GM23248 (cell line): ENCODE measurements at regions not wholly inside any gene's neighbourhood (a gene's known extent, or its start where the extent isn't known, plus 50 kb on each side); places are given as distances from the start of the nearest gene placed in this dataset.
"Not testable (repeated sequence)": the region's sequence is repeated elsewhere in the genome, so short reads cannot be mapped to it uniquely, and the experiment has no call there.

Source experiments
- DNase-seq: peaks from one replicate; pipeline ENCODE4 v3.0.0-alpha.2; 2015
- H2AFZ ChIP-seq: fragments of 200-600 bp; sonication (generic); 2 replicates; pipeline ENCODE4 v1.6.1; 2016; ENCODE audit warnings: antibody characterized with exemption
- H3F3A ChIP-seq: fragments of 200-600 bp; sonication (generic); 2 replicates; pipeline ENCODE4 v1.6.1; 2016; ENCODE audit warnings: mild to moderate bottlenecking, antibody characterized with exemption, mixed run types; ENCODE audit not compliant: insufficient read depth
- H3K27ac ChIP-seq: fragments of 200-600 bp; sonication (generic); 2 replicates; pipeline ENCODE4 v1.5.1; 2016; ENCODE audit warnings: mild to moderate bottlenecking
- H3K27me3 ChIP-seq: fragments of 200-600 bp; sonication (generic); replicated peaks from 2 replicates; pipeline ENCODE4 v1.6.1; 2016; ENCODE audit warnings: mild to moderate bottlenecking; ENCODE audit not compliant: insufficient read depth
- H3K36me3 ChIP-seq: fragments of 200-600 bp; sonication (generic); 2 replicates; pipeline ENCODE4 v1.6.1; 2016; ENCODE audit warnings: low read depth, mild to moderate bottlenecking
- H3K4me1 ChIP-seq: fragments of 200-600 bp; sonication (generic); 2 replicates; pipeline ENCODE4 v1.6.1; 2016; ENCODE audit warnings: mild to moderate bottlenecking; ENCODE audit not compliant: insufficient read depth
- H3K4me2 ChIP-seq: fragments of 200-600 bp; sonication (generic); one replicate; pipeline ENCODE4 v1.6.1; 2016; ENCODE audit warnings: mild to moderate bottlenecking; ENCODE audit not compliant: unreplicated experiment
- H3K4me3 ChIP-seq: fragments of 200-600 bp; sonication (generic); 2 replicates; pipeline ENCODE4 v1.5.1; 2016; ENCODE audit warnings: mild to moderate bottlenecking
- H3K79me2 ChIP-seq: fragments of 200-600 bp; sonication (generic); 2 replicates; pipeline ENCODE4 v1.6.1; 2016; ENCODE audit warnings: mild to moderate bottlenecking; ENCODE audit not compliant: insufficient read depth
- H3K9ac ChIP-seq: fragments of 200-600 bp; sonication (generic); 2 replicates; pipeline ENCODE4 v1.6.1; 2016; ENCODE audit warnings: mild to moderate bottlenecking
- H3K9me2 ChIP-seq: fragments of 200-600 bp; sonication (generic); 2 replicates; pipeline ENCODE4 v1.6.1; 2016; ENCODE audit warnings: mixed run types, mild to moderate bottlenecking, moderate library complexity; ENCODE audit not compliant: insufficient read depth
- H3K9me3 ChIP-seq: fragments of 200-600 bp; sonication (generic); one replicate; pipeline ENCODE4 v1.6.1; 2017; ENCODE audit warnings: low read depth
- H4K20me1 ChIP-seq: fragments of 200-600 bp; sonication (generic); 2 replicates; pipeline ENCODE4 v1.6.0; 2016; ENCODE audit not compliant: insufficient read depth
- EZH2 ChIP-seq: fragments of 200-600 bp; sonication (generic); IDR thresholded peaks from 2 replicates; pipeline ENCODE4 v1.6.1; 2018; ENCODE audit warnings: antibody characterized with exemption, mild to moderate bottlenecking; ENCODE audit not compliant: insufficient read depth, poor library complexity, severe bottlenecking
- EZH2phosphoT487 ChIP-seq: fragments of 200-600 bp; sonication (generic); IDR thresholded peaks from 2 replicates; pipeline ENCODE4 v1.6.1; 2018; ENCODE audit warnings: antibody characterized with exemption, moderate library complexity, mild to moderate bottlenecking, low read depth; ENCODE audit not compliant: insufficient read depth
- WGBS, 2 experiments: methylation state at CpG; one replicate each; pipeline ENCODE4 v1.1.6; 2015 to 2017; ENCODE audit warnings: low lambda C conversion rate in 2 of 2, low coverage in 1 of 2; ENCODE audit errors: missing lambda C conversion rate in 2 of 2; 5-methylcytosine and 5-hydroxymethylcytosine counted together
- in situ Hi-C: fragments of 300-500 bp; cut with MboI; formaldehyde crosslinking; loops from 2 replicates; pipeline ENCODE4 v1.15.0; 2020

DNA sequence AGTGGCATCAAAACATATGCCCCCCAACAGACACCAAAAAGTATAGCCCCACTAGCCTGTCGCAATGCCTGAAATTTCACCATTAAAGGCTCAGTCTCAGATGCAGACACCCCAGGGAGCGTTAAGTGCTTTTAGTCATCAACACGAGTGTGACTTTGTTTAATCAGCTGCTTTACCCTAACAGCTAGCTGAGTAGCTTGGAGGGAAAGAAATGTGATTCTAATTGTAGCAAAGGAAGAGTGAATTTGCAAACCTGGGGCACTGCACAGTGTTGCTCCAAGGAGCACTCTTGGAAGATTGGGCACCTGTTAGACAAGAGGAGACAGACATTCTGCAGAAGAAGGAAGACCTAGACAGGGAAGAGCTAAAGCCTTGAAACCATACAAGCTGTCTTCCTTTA lies 145.1 kb downstream of the BEND2 start:
- 20 to 28% methylated on average over 3 of the region's 3 CpGs for WGBS, 2 experiments
- H3F3A ChIP-seq: no peaks in the 10 kb centered on the region
- no peak overlapping the region for H3K4me2 ChIP-seq
- H3K9me3 ChIP-seq: no peaks in the 10 kb centered on the region
- no peak overlapping the region for H2AFZ ChIP-seq
- TF ChIP-seq EZH2phosphoT487: no peak
- no peak for TF ChIP-seq EZH2
- in situ Hi-C loops: no loop called here
- H3K36me3 ChIP-seq: no peaks in the 10 kb centered on the region
- DNase-seq: no peak
- no peak overlapping the region for H3K4me3 ChIP-seq
- no peak overlapping the region for H3K9ac ChIP-seq
- no peaks in the 10 kb centered on the region for H3K27me3 ChIP-seq
- H3K9me2 ChIP-seq: no peaks in the 10 kb centered on the region
- no peak overlapping the region for H3K27ac ChIP-seq
- H3K79me2 ChIP-seq: no peaks in the 10 kb centered on the region
- H3K4me1 ChIP-seq: no peaks in the 10 kb centered on the region
- no peaks in the 10 kb centered on the region for H4K20me1 ChIP-seq

DNA sequence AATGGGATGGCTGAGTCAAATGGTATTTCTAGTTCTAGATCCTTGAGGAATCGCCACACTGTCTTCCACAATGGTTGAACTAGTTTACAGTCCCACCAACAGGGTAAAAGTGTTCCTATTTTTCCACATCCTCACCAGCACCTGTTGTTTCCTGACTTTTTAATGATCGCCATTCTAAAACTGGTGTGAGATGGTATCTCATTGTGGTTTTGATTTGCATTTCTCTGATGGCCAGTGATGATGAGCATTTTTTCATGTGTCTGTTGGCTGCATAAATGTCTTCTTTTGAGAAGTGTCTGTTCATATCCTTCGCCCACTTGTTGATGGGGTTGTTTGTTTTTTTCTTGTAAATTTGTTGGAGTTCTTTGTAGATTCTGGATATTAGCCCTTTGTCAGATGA lies 152.6 kb downstream of the BEND2 start:
- H3K9me3 ChIP-seq, H3K4me1 ChIP-seq, H3K9me2 ChIP-seq, H3K27me3 ChIP-seq, H3K27ac ChIP-seq, in situ Hi-C loops, H3K4me2 ChIP-seq, H3K4me3 ChIP-seq, H3K9ac ChIP-seq, DNase-seq, H3K36me3 ChIP-seq, H3K79me2 ChIP-seq, H2AFZ ChIP-seq, H3F3A ChIP-seq, H4K20me1 ChIP-seq: not testable (repeated sequence)
- WGBS, 2 experiments: 42 to 48% methylated on average over 2 to 3 of the region's 3 CpGs

DNA sequence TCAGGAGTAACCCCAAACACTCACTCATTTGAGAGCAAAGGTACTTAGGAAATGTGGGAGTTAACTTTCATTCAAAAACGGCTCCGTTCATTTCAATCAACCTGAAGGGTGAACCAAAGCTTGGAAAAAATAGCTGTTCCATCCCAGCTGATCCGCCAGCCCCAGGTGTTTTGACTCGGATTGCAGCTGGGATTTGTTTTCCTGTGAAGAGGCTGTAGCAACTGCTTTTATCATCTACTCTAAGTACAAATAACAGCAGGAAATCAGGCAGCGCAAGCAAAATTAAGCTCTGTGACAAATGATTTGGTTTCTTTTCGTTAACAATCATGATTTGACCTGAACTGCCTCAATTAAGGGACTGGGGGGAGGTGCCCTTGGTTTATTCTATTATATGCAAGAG lies 154.7 kb downstream of the BEND2 start:
- Histone ChIP-seq H3K9me2 (no peaks in the 10 kb centered on the region), H3K4me3 (no peak overlapping the region), H3K27ac (no peak overlapping the region), H3K4me2 (no peak overlapping the region), H3K36me3 (no peaks in the 10 kb centered on the region), H3K9ac (no peak overlapping the region), H2AFZ (no peak overlapping the region), H3K9me3 (no peaks in the 10 kb centered on the region), H3K4me1 (no peaks in the 10 kb centered on the region), H3K27me3 (no peaks in the 10 kb centered on the region), H4K20me1 (no peaks in the 10 kb centered on the region), H3K79me2 (no peaks in the 10 kb centered on the region), H3F3A (no peaks in the 10 kb centered on the region)
- DNase-seq: no peak
- WGBS, 2 experiments: 24 to 27% methylated on average over 6 of the region's 6 CpGs
- in situ Hi-C loops: no loop called here
- TF ChIP-seq EZH2: no peak
- TF ChIP-seq EZH2phosphoT487: no peak

DNA sequence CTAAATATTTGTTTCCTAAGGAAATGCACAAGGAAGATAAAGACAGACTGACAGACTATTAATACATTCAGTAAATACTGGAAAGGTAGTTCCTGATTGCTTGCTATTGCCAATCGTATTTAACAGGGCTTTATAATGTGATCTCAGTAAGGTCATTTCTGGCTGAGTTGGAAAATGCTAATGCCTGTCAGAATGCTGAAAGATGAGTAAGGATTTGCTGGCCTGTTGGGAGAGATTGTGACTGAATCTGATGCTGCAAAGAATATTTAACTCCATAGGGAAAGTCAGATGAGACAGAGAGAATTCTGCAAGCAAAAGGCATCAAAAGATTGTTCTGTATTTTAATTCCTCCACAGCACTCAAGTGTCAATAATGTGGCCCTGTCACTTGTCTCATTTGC lies 169.0 kb downstream of the BEND2 start:
- H3K4me2 ChIP-seq: no peak overlapping the region
- WGBS, 2 experiments: 0% methylated on average over 1 of the region's 1 CpG
- in situ Hi-C loops: no loop called here

DNA sequence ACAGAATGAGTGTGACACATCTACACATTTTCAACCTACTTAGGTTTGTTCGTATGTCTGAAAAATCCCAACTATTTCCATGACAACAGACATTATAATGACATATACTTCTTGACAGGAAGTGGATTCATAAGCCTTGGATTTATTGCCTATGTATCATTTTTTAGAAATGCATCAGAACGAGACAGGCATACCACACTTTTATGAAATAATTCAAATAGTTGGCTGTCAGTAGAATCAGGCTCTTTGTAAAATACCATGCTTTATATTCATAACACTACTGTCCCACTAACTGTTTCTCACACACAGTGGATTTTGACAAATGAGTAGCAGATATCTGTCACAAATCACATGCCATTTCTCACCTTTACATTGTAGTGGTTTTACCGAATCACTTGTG lies 173.2 kb downstream of the BEND2 start:
- 17 to 33% methylated on average over 3 of the region's 3 CpGs for WGBS, 2 experiments

More for the DNA sequence above, 169.0 kb downstream of the BEND2 start:
- H3K27ac ChIP-seq: no peak overlapping the region
- H3K9me3 ChIP-seq: no peaks in the 10 kb centered on the region
- no peaks in the 10 kb centered on the region for H3F3A ChIP-seq
- no peaks in the 10 kb centered on the region for H3K36me3 ChIP-seq
- H3K4me3 ChIP-seq: no peak overlapping the region
- H3K9ac ChIP-seq: no peak overlapping the region
- H3K79me2 ChIP-seq: no peaks in the 10 kb centered on the region
- no peaks in the 10 kb centered on the region for H3K4me1 ChIP-seq
- H2AFZ ChIP-seq: no peak overlapping the region
- no peaks in the 10 kb centered on the region for H3K27me3 ChIP-seq
- DNase-seq: no peak
- no peaks in the 10 kb centered on the region for H3K9me2 ChIP-seq
- TF ChIP-seq EZH2: no peak
- TF ChIP-seq EZH2phosphoT487: no peak
- no peaks in the 10 kb centered on the region for H4K20me1 ChIP-seq

More for the DNA sequence above, 173.2 kb downstream of the BEND2 start:
- H3K79me2 ChIP-seq: no peaks in the 10 kb centered on the region
- no peaks in the 10 kb centered on the region for H3F3A ChIP-seq
- H3K4me3 ChIP-seq: no peak overlapping the region
- no peaks in the 10 kb centered on the region for H3K4me1 ChIP-seq
- H3K36me3 ChIP-seq: no peaks in the 10 kb centered on the region
- H3K9me2 ChIP-seq: no peaks in the 10 kb centered on the region
- H3K9ac ChIP-seq: no peak overlapping the region
- H3K27me3 ChIP-seq: no peaks in the 10 kb centered on the region
- no peak overlapping the region for H2AFZ ChIP-seq
- no peak overlapping the region for H3K27ac ChIP-seq
- no peak overlapping the region for H3K4me2 ChIP-seq
- no peaks in the 10 kb centered on the region for H4K20me1 ChIP-seq
- in situ Hi-C loops: no loop called here
- TF ChIP-seq EZH2phosphoT487: no peak
- TF ChIP-seq EZH2: no peak
- H3K9me3 ChIP-seq: no peaks in the 10 kb centered on the region
- DNase-seq: no peak
